NT2/D1 (cell line): ENCODE measurements at regions not wholly inside any gene's neighbourhood (a gene's known extent, or its start where the extent isn't known, plus 50 kb on each side); places are given as distances from the start of the nearest gene placed in this dataset.

Experiments used
- SUZ12 ChIP-seq: IDR thresholded peaks from 2 replicates; pipeline ENCODE4 v1.6.1; 2011; ENCODE audit not compliant: insufficient read length, insufficient read depth; ENCODE audit errors: extremely low read depth
- YY1 ChIP-seq: IDR thresholded peaks from 2 replicates; pipeline ENCODE4 v1.6.1; 2011; ENCODE audit not compliant: insufficient read length, insufficient read depth
- ZNF274 ChIP-seq: IDR thresholded peaks from 2 replicates; pipeline ENCODE4 v1.6.1; 2011; ENCODE audit warnings: mild to moderate bottlenecking, low read depth, low read length

- TF ChIP-seq ZNF274 (no peak), YY1 (no peak), SUZ12 (no peak)
Observed at GRCh38 chr1:208874915-208875314, 630.7 kb upstream of the PLXNA2 start.
